K562 (cell line): ENCODE measurements at regions not wholly inside any gene's neighbourhood (a gene's known extent, or its start where the extent isn't known, plus 50 kb on each side); places are given as distances from the start of the nearest gene placed in this dataset.
A peak's percentile ranks its signal among the peaks of the same experiment; 100 is the strongest.

Experiments
- ATAC-seq: fragments of 200-7000 bp; cut with Tn5 transposase; 3 replicates; pipeline ENCODE4 v1.9.1; 2020; ENCODE audit warnings: moderate library complexity
- BruUV-seq: library from RNA; stranded (reverse); fragments of 400-500 nt; replicated peaks from 2 replicates; lab custom pipeline; 2021; lab: Mats Ljungman, UMichigan
- CTCF ChIA-PET: fragments of 300-600 bp; formaldehyde crosslinking; extraction: SDS; loops from one replicate; lab custom pipeline; 2021; ENCODE audit warnings: low intra/inter-chr PET ratio; lab: Yijun Ruan, JAX
- POLR2A ChIA-PET: fragments of 300-600, 350-650 bp; sonication (Branson Sonifier 250); formaldehyde crosslinking; extraction: SDS; loops from one replicate; lab custom pipeline; 2021; ENCODE audit warnings: antibody characterized with exemption, inconsistent platforms; lab: Yijun Ruan, JAX
- DNase-seq, 4 experiments: peaks; one replicate each; pipeline versions ENCODE4 v3.0.0 to v3.0.0-alpha.2; 2011 to 2018; ENCODE audit warnings: low spot score in 3 of 4, mixed read lengths in 3 of 4; ENCODE audit errors: extremely low read depth in 1 of 4
- FAIRE-seq: peaks from 2 replicates; lab custom pipeline; 2011; peaks lifted over from hg19 to GRCh38; lab: Jason Lieb, UNC
- H2AFZ ChIP-seq: 2 replicates; pipeline ENCODE4 v1.6.0; 2011; ENCODE audit warnings: low read depth, low read length, control low read depth, inconsistent platforms
- H3K27ac ChIP-seq: fragments of 200-600 bp; 3 replicates; pipeline ENCODE4 v1.8.0; 2011; ENCODE audit warnings: low read depth, mild to moderate bottlenecking, control low read depth, inconsistent platforms, low read length, moderate library complexity, mixed read lengths; ENCODE audit errors: extremely low read depth
- H3K27me3 ChIP-seq, 2 experiments: fragments of 300-600 bp in 1 of 2; 2 replicates in 1 of 2; 3 replicates in 1 of 2; pipeline versions ENCODE4 v1.6.0 to v1.8.0; 2011; ENCODE audit warnings: inconsistent platforms in 2 of 2, low read length in 2 of 2, mild to moderate bottlenecking in 1 of 2, mixed read lengths in 1 of 2, moderate library complexity in 1 of 2; ENCODE audit not compliant: control insufficient read depth in 2 of 2, insufficient read depth in 2 of 2
- H3K36me3 ChIP-seq: fragments of 300-600 bp; 3 replicates; pipeline ENCODE4 v1.8.0; 2011; ENCODE audit warnings: mild to moderate bottlenecking, low read length, inconsistent platforms; ENCODE audit not compliant: control insufficient read depth, insufficient read depth
- H3K4me1 ChIP-seq, 2 experiments: fragments of 200-600 bp in 1 of 2; replicated peaks in 1 of 2; 2 replicates in 1 of 2; 3 replicates in 1 of 2; pipeline versions ENCODE4 v1.5.1 to v1.8.0; 2011; ENCODE audit warnings: inconsistent platforms in 2 of 2, low read length in 2 of 2, mild to moderate bottlenecking in 1 of 2, mixed read lengths in 1 of 2, moderate library complexity in 1 of 2; ENCODE audit not compliant: control insufficient read depth in 2 of 2, insufficient read depth in 2 of 2
- H3K4me2 ChIP-seq: 2 replicates; pipeline ENCODE4 v1.6.1; 2011; ENCODE audit warnings: low read length, control low read depth, inconsistent platforms, mixed read lengths; ENCODE audit not compliant: insufficient read depth
- H3K4me3 ChIP-seq: fragments of 200-600 bp; sonication (generic), shearing (Covaris generic); 2 replicates; pipeline ENCODE4 v1.5.1; 2016; ENCODE audit warnings: control low read depth, inconsistent platforms
- H3K79me2 ChIP-seq: fragments of 200-600 bp; 3 replicates; pipeline ENCODE4 v1.8.0; 2011; ENCODE audit warnings: low read length, inconsistent platforms; ENCODE audit not compliant: control insufficient read depth, insufficient read depth
- H3K9ac ChIP-seq, 2 experiments: 2 replicates each; pipeline versions ENCODE4 v1.6.0 to v1.6.1; 2011; ENCODE audit warnings: low read depth in 2 of 2, low read length in 2 of 2, control low read depth in 1 of 2, inconsistent platforms in 1 of 2, mild to moderate bottlenecking in 1 of 2, mixed read lengths in 1 of 2; ENCODE audit not compliant: insufficient read depth in 1 of 2
- H3K9me1 ChIP-seq: one replicate; pipeline ENCODE4 v1.6.0; 2011; ENCODE audit warnings: inconsistent platforms, mild to moderate bottlenecking, low read length, moderate library complexity; ENCODE audit not compliant: control insufficient read depth, insufficient read depth
- H3K9me3 ChIP-seq: replicated peaks from 2 replicates; pipeline ENCODE4 v1.5.1; 2011; ENCODE audit warnings: low read depth, low read length, inconsistent platforms; ENCODE audit not compliant: control insufficient read depth, insufficient read depth
- H4K20me1 ChIP-seq: replicated peaks from 2 replicates; pipeline ENCODE4 v1.6.1; 2011; ENCODE audit warnings: low read length, inconsistent platforms, mixed read lengths; ENCODE audit not compliant: control insufficient read depth, insufficient read depth
- FOS ChIP-seq: IDR thresholded peaks from 3 replicates; pipeline ENCODE4 v1.6.1; 2011; ENCODE audit not compliant: insufficient read length; ENCODE audit errors: extremely low read depth
- ZBTB17 ChIP-seq: fragments of 450-650 bp; formaldehyde crosslinking; IDR thresholded peaks from 2 replicates; pipeline ENCODE4 v1.4.0; 2020; ENCODE audit warnings: mild to moderate bottlenecking
- WGBS: fragments of 100-300 bp; shearing (Covaris generic); methylation state at CpG from one replicate; pipeline ENCODE4 v1.1.6; 2016; ENCODE audit warnings: low coverage, mixed read lengths; ENCODE audit not compliant: insufficient coverage; ENCODE audit errors: missing lambda C conversion rate; 5-methylcytosine and 5-hydroxymethylcytosine counted together
- in situ Hi-C: fragments of 300-500 bp; cut with MboI; formaldehyde crosslinking; loops from 4 replicates; pipeline ENCODE4 v1.15.0; 2018; ENCODE audit warnings: inconsistent platforms, mixed read lengths
- intact Hi-C: fragments of 100-400 bp; cut with micrococcal nuclease; formaldehyde crosslinking; loops from 2 replicates; pipeline ENCODE4 v1.14.2; 2022
- TF ChIP-seq, protein P1 (sequence below), 2 experiments: fragments of 450-650 bp; formaldehyde crosslinking in 1 of 2; IDR thresholded peaks; 2 replicates each; pipeline versions ENCODE4 v1.4.0 to v1.6.1; 2014 to 2020; ENCODE audit warnings: mild to moderate bottlenecking in 2 of 2, borderline replicate concordance in 1 of 2, low read depth in 1 of 2
- TF ChIP-seq, protein P2 (sequence below): fragments of 450-650 bp; IDR thresholded peaks from 2 replicates; pipeline ENCODE4 v1.6.1; 2014; ENCODE audit warnings: low read depth, mild to moderate bottlenecking, moderate library complexity, borderline replicate concordance

- no peak overlapping the region for H3K4me3 ChIP-seq
- BruUV-seq, result no TSS peak
- H3K27ac ChIP-seq, result no peak overlapping the region
- H3K9me1 ChIP-seq, result no peaks in the 10 kb centered on the region
- WGBS, result 0% methylated on average over 3 of the region's 3 CpGs
- FAIRE-seq (no peak), DNase-seq (no peak)
- no peak overlapping the region for H3K9ac ChIP-seq
- in situ Hi-C loops, result no loop called here
- POLR2A ChIA-PET, result interaction anchor here (0.6 kb wide), 1 partner anchor 468 kb away, joined by 3 read pairs; no protein-coding TSS in a partner anchor
- peak; percentile 97 for TF ChIP-seq ZBTB17 (CRISPR knock-in tag)
- TF ChIP-seq, protein P1, sequence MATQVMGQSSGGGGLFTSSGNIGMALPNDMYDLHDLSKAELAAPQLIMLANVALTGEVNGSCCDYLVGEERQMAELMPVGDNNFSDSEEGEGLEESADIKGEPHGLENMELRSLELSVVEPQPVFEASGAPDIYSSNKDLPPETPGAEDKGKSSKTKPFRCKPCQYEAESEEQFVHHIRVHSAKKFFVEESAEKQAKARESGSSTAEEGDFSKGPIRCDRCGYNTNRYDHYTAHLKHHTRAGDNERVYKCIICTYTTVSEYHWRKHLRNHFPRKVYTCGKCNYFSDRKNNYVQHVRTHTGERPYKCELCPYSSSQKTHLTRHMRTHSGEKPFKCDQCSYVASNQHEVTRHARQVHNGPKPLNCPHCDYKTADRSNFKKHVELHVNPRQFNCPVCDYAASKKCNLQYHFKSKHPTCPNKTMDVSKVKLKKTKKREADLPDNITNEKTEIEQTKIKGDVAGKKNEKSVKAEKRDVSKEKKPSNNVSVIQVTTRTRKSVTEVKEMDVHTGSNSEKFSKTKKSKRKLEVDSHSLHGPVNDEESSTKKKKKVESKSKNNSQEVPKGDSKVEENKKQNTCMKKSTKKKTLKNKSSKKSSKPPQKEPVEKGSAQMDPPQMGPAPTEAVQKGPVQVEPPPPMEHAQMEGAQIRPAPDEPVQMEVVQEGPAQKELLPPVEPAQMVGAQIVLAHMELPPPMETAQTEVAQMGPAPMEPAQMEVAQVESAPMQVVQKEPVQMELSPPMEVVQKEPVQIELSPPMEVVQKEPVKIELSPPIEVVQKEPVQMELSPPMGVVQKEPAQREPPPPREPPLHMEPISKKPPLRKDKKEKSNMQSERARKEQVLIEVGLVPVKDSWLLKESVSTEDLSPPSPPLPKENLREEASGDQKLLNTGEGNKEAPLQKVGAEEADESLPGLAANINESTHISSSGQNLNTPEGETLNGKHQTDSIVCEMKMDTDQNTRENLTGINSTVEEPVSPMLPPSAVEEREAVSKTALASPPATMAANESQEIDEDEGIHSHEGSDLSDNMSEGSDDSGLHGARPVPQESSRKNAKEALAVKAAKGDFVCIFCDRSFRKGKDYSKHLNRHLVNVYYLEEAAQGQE (IDR thresholded peaks at IDR 0.05; ENCODE audit: borderline replicate concordance), result no peak
- TF ChIP-seq, protein P1 (CRISPR knock-in tag; IDR thresholded peaks at IDR 0.05; ENCODE audit: low read depth), result no peak
- TF ChIP-seq, protein P2, sequence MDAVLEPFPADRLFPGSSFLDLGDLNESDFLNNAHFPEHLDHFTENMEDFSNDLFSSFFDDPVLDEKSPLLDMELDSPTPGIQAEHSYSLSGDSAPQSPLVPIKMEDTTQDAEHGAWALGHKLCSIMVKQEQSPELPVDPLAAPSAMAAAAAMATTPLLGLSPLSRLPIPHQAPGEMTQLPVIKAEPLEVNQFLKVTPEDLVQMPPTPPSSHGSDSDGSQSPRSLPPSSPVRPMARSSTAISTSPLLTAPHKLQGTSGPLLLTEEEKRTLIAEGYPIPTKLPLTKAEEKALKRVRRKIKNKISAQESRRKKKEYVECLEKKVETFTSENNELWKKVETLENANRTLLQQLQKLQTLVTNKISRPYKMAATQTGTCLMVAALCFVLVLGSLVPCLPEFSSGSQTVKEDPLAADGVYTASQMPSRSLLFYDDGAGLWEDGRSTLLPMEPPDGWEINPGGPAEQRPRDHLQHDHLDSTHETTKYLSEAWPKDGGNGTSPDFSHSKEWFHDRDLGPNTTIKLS, result no peak
- no peak for TF ChIP-seq FOS
- TF ChIP-seq, all 486 proteins: peak for 1
- Histone ChIP-seq H3K79me2 (no peaks in the 10 kb centered on the region), H3K4me2 (no peak overlapping the region), H3K36me3 (no peaks in the 10 kb centered on the region), H2AFZ (no peak overlapping the region), H3K9me3 (no peaks in the 10 kb centered on the region), H4K20me1 (no peaks in the 10 kb centered on the region), H3K4me1 (no peaks in the 10 kb centered on the region), H3K27me3 (no peaks in the 10 kb centered on the region)
- CTCF ChIA-PET, result no interaction called here
- ATAC-seq, result no peak
- intact Hi-C loops, result no loop called here
These were observed 1155.5 kb upstream of the TENM4 start for GRCh38 chr11:80596291-80596810.
